ENCODE measurements at regions not wholly inside any gene's neighbourhood (a gene's known extent, or its start where the extent isn't known, plus 50 kb on each side); places are given as distances from the start of the nearest gene placed in this dataset.

GRCh38 chr22:34765115-34765514, 300.8 kb upstream of the ISX start:
- Histone ChIP-seq H3K4me2 (ENCODE audit: insufficient read depth, low read length) (no peak overlapping the region), H3K4me3 (replicated peaks in 1 of 3; ENCODE audit: insufficient read depth in 1 of 3, low read depth in 1 of 3, low read length in 3 of 3) (no peak overlapping the region), H3K9me1 (replicated peaks; ENCODE audit: control insufficient read depth, extremely low read depth, insufficient read depth, low read length) (no peaks in the 10 kb centered on the region), H2AFZ (ENCODE audit: low read depth, low read length) (no peak overlapping the region), H3K4me1 (ENCODE audit: control insufficient read depth, extremely low read depth, insufficient read depth, low read length) (no peaks in the 10 kb centered on the region), H3K27ac (ENCODE audit: insufficient read depth, low read depth, low read length) (no peak overlapping the region), H3K27me3 (ENCODE audit: control insufficient read depth in 2 of 2, insufficient read depth in 2 of 2, low read length in 2 of 2) (no peaks in the 10 kb centered on the region), H3K9me3 (replicated peaks; ENCODE audit: control insufficient read depth, insufficient read depth, low read length) (peaks cover 10% of the 10 kb centered on the region), H3K79me2 (ENCODE audit: control insufficient read depth, insufficient read depth, low read length) (no peaks in the 10 kb centered on the region), H4K20me1 (replicated peaks; ENCODE audit: control insufficient read depth, extremely low read depth, insufficient read depth, low read length) (no peaks in the 10 kb centered on the region), H3K9ac (replicated peaks; ENCODE audit: extremely low read depth, insufficient read depth, low read length) (no peak overlapping the region), H3K36me3 (ENCODE audit: control insufficient read depth in 2 of 2, extremely low read depth in 1 of 2, insufficient read depth in 2 of 2, low read length in 2 of 2) (no peaks in the 10 kb centered on the region)
- intact Hi-C loops (cut with micrococcal nuclease) = no loop called here
- dilution Hi-C loops (cut with MboI; ENCODE audit: extremely low pct_ligation_motif_present, low sequenced_read_pairs) = no loop called here
- no peak for DNase-seq (ENCODE audit: low read depth, low spot score)
- CTCF ChIA-PET = no interaction called here
- BruUV-seq (replicated peaks) = no TSS peak
- no peak for TF ChIP-seq MYC (IDR thresholded peaks at IDR 0.05; ENCODE audit: low read depth, low read length)
- TF ChIP-seq EZH2 (IDR thresholded peaks at IDR 0.05; ENCODE audit: borderline replicate concordance, low read depth, low read length, severe bottlenecking) = no peak
- TF ChIP-seq GATA2 (IDR thresholded peaks at IDR 0.05; ENCODE audit: insufficient read depth, insufficient read length, low read depth, low read length) = no peak
- no peak for TF ChIP-seq MAX (IDR thresholded peaks at IDR 0.05; ENCODE audit: insufficient read depth, insufficient read length)
- TF ChIP-seq FOS (IDR thresholded peaks at IDR 0.05; ENCODE audit: borderline replicate concordance, insufficient read depth, low read length) = no peak
- no peak for TF ChIP-seq CTCF (IDR thresholded peaks at IDR 0.05; ENCODE audit: extremely low read depth in 1 of 2, insufficient read depth in 1 of 2, low read depth in 1 of 2, low read length in 2 of 2)
- TF ChIP-seq JUN (IDR thresholded peaks at IDR 0.05; ENCODE audit: borderline replicate concordance, insufficient read depth, insufficient read length, low read depth) = no peak
- no peak for TF ChIP-seq POLR2A (IDR thresholded peaks at IDR 0.05; ENCODE audit: low read depth, low read length)
- TF ChIP-seq POLR2AphosphoS5 (IDR thresholded peaks at IDR 0.05; ENCODE audit: insufficient read depth, low read depth, low read length) = no peak
- FAIRE-seq = no peak
- POLR2A ChIA-PET = no interaction called here

Data from endothelial cell of umbilical vein (primary cell).